HAP-1 (cell line): ENCODE measurements at regions not wholly inside any gene's neighbourhood (a gene's known extent, or its start where the extent isn't known, plus 50 kb on each side); places are given as distances from the start of the nearest gene placed in this dataset.
"Not testable (repeated sequence)": the region's sequence is repeated elsewhere in the genome, so short reads cannot be mapped to it uniquely, and the experiment has no call there.

Source experiments
- DNase-seq, 2 experiments: peaks; one replicate each; pipeline ENCODE4 v3.0.0-alpha.2; 2016 to 2020; ENCODE audit warnings: low spot score in 2 of 2
- H3K27me3 ChIP-seq: fragments of 250-450 bp; sonication (Bioruptor Pico); 2 replicates; pipeline ENCODE4 v1.5.1; 2020; ENCODE audit warnings: low read depth, mild to moderate bottlenecking, moderate library complexity
- H3K36me3 ChIP-seq: fragments of 250-450 bp; sonication (Bioruptor Pico); replicated peaks from 2 replicates; pipeline ENCODE4 v1.5.1; 2020; ENCODE audit warnings: mild to moderate bottlenecking
- H3K4me1 ChIP-seq: fragments of 250-450 bp; sonication (Bioruptor Pico); 2 replicates; pipeline ENCODE4 v1.5.1; 2020; ENCODE audit warnings: mild to moderate bottlenecking
- H3K4me3 ChIP-seq: fragments of 250-450 bp; sonication (Bioruptor Pico); 2 replicates; pipeline ENCODE4 v1.5.1; 2020; ENCODE audit warnings: mild to moderate bottlenecking, moderate library complexity
- H3K9me3 ChIP-seq: fragments of 250-450 bp; sonication (Bioruptor Pico); 2 replicates; pipeline ENCODE4 v1.5.1; 2020; ENCODE audit warnings: mild to moderate bottlenecking, moderate library complexity
- in situ Hi-C: fragments of 300-500 bp; cut with MboI; formaldehyde crosslinking; loops from 3 replicates; pipeline ENCODE4 v1.14.3; 2020; ENCODE audit warnings: low sequenced_read_pairs, inconsistent platforms, mixed read lengths

- in situ Hi-C loops, result no loop called here
- DNase-seq, result no peak
Measured at GRCh38 chr1:188762166-188762743, 1715.4 kb downstream of the BRINP3 start.

GRCh38 chr1:188763541-188763940 is 1714.1 kb downstream of the BRINP3 start:
- Histone ChIP-seq H3K4me1 (no peaks in the 10 kb centered on the region), H3K36me3 (no peaks in the 10 kb centered on the region), H3K27me3 (no peaks in the 10 kb centered on the region), H3K4me3 (no peak overlapping the region), H3K9me3 (no peaks in the 10 kb centered on the region)
- in situ Hi-C loops, result no loop called here
- DNase-seq, result no peak

More at GRCh38 chr1:188762166-188762743, 1715.4 kb downstream of the BRINP3 start:
- Histone ChIP-seq H3K36me3 (no peaks in the 10 kb centered on the region), H3K4me1 (no peaks in the 10 kb centered on the region), H3K27me3 (no peaks in the 10 kb centered on the region), H3K4me3 (no peak overlapping the region), H3K9me3 (no peaks in the 10 kb centered on the region)

- in situ Hi-C loops, result no loop called here
Measured at GRCh38 chr1:188769181-188769580, 1708.5 kb downstream of the BRINP3 start.

GRCh38 chr1:188769936-188770335 is 1707.7 kb downstream of the BRINP3 start:
- no peaks in the 10 kb centered on the region for H3K36me3 ChIP-seq
- H3K4me3 ChIP-seq, result no peak overlapping the region
- H3K4me1 ChIP-seq, result no peaks in the 10 kb centered on the region
- no peak for DNase-seq
- in situ Hi-C loops, result no loop called here
- H3K9me3 ChIP-seq, result no peaks in the 10 kb centered on the region
- no peaks in the 10 kb centered on the region for H3K27me3 ChIP-seq

More at GRCh38 chr1:188769181-188769580, 1708.5 kb downstream of the BRINP3 start:
- Histone ChIP-seq H3K4me3 (no peak overlapping the region), H3K27me3 (no peaks in the 10 kb centered on the region), H3K36me3 (no peaks in the 10 kb centered on the region), H3K9me3 (no peaks in the 10 kb centered on the region), H3K4me1 (no peaks in the 10 kb centered on the region)
- no peak for DNase-seq

- Histone ChIP-seq H3K36me3 (no peaks in the 10 kb centered on the region), H3K9me3 (no peaks in the 10 kb centered on the region), H3K4me1 (no peaks in the 10 kb centered on the region), H3K4me3 (no peak overlapping the region), H3K27me3 (no peaks in the 10 kb centered on the region)
- in situ Hi-C loops, result no loop called here
- no peak for DNase-seq
Measured at GRCh38 chr1:188778578-188778977, 1699.1 kb downstream of the BRINP3 start.

GRCh38 chr1:188782220-188782841 is 1695.3 kb downstream of the BRINP3 start:
- in situ Hi-C loops, result no loop called here
- no peaks in the 10 kb centered on the region for H3K4me1 ChIP-seq
- no peaks in the 10 kb centered on the region for H3K36me3 ChIP-seq
- no peaks in the 10 kb centered on the region for H3K9me3 ChIP-seq
- peak; percentile 61 to 83 for DNase-seq
- H3K27me3 ChIP-seq, result no peaks in the 10 kb centered on the region
- H3K4me3 ChIP-seq, result no peak overlapping the region

- H3K36me3 ChIP-seq, result no peaks in the 10 kb centered on the region
- in situ Hi-C loops, result no loop called here
- DNase-seq, result no peak
- H3K4me3 ChIP-seq, result no peak overlapping the region
- H3K9me3 ChIP-seq, result no peaks in the 10 kb centered on the region
- H3K27me3 ChIP-seq, result no peaks in the 10 kb centered on the region
- H3K4me1 ChIP-seq, result no peaks in the 10 kb centered on the region
Measured at GRCh38 chr1:188794969-188795368, 1682.7 kb downstream of the BRINP3 start.

- in situ Hi-C loops, H3K4me3 ChIP-seq, H3K4me1 ChIP-seq, H3K27me3 ChIP-seq, H3K36me3 ChIP-seq, H3K9me3 ChIP-seq, DNase-seq: not testable (repeated sequence)
Measured at GRCh38 chr1:188812153-188812552, 1665.5 kb downstream of the BRINP3 start.

- DNase-seq, H3K9me3 ChIP-seq, H3K4me1 ChIP-seq, in situ Hi-C loops, H3K27me3 ChIP-seq, H3K4me3 ChIP-seq, H3K36me3 ChIP-seq: not testable (repeated sequence)
Measured at GRCh38 chr1:188812836-188813573, 1664.7 kb downstream of the BRINP3 start.

- in situ Hi-C loops, result no loop called here
- Histone ChIP-seq H3K9me3 (no peaks in the 10 kb centered on the region), H3K36me3 (no peaks in the 10 kb centered on the region), H3K27me3 (no peaks in the 10 kb centered on the region), H3K4me1 (no peaks in the 10 kb centered on the region), H3K4me3 (no peak overlapping the region)
- DNase-seq, result no peak
Measured at GRCh38 chr1:188817814-188818213, 1659.8 kb downstream of the BRINP3 start.

GRCh38 chr1:188822248-188822647 is 1655.4 kb downstream of the BRINP3 start:
- Histone ChIP-seq H3K4me3 (no peak overlapping the region), H3K36me3 (no peaks in the 10 kb centered on the region), H3K4me1 (peaks cover 7% of the 10 kb centered on the region), H3K27me3 (no peaks in the 10 kb centered on the region), H3K9me3 (no peaks in the 10 kb centered on the region)
- in situ Hi-C loops, result no loop called here
- DNase-seq, result no peak

GRCh38 chr1:188825471-188825870 is 1652.2 kb downstream of the BRINP3 start:
- no peak for DNase-seq
- Histone ChIP-seq H3K27me3 (no peaks in the 10 kb centered on the region), H3K4me3 (no peak overlapping the region), H3K9me3 (no peaks in the 10 kb centered on the region), H3K4me1 (peaks cover 17% of the 10 kb centered on the region), H3K36me3 (no peaks in the 10 kb centered on the region)
- in situ Hi-C loops, result no loop called here

GRCh38 chr1:188826800-188827199 is 1650.9 kb downstream of the BRINP3 start:
- Histone ChIP-seq H3K36me3 (no peaks in the 10 kb centered on the region), H3K4me3 (no peak overlapping the region), H3K27me3 (no peaks in the 10 kb centered on the region), H3K9me3 (no peaks in the 10 kb centered on the region), H3K4me1 (peaks cover 17% of the 10 kb centered on the region)
- DNase-seq, result no peak
- in situ Hi-C loops, result no loop called here

GRCh38 chr1:188827400-188827799 is 1650.3 kb downstream of the BRINP3 start:
- Histone ChIP-seq H3K9me3 (no peaks in the 10 kb centered on the region), H3K36me3 (no peaks in the 10 kb centered on the region), H3K27me3 (no peaks in the 10 kb centered on the region), H3K4me3 (no peak overlapping the region), H3K4me1 (peaks cover 17% of the 10 kb centered on the region)
- in situ Hi-C loops, result no loop called here
- peak in 1 of 2 experiments; percentile 78 for DNase-seq
